Vagina (tissue), 2 donors: ENCODE measurements at regions not wholly inside any gene's neighbourhood (a gene's known extent, or its start where the extent isn't known, plus 50 kb on each side); places are given as distances from the start of the nearest gene placed in this dataset.

ENCODE experiments used
- DNase-seq, 2 donors: peaks; one replicate each; pipeline ENCODE4 v3.0.0-alpha.2; 2017; ENCODE audit errors: extremely low spot score in 2 of 2
- H3K27ac ChIP-seq: fragments of 200-600 bp; sonication (generic); one replicate; pipeline ENCODE4 v1.5.1; 2019
- H3K27me3 ChIP-seq: fragments of 200-600 bp; sonication (generic); one replicate; pipeline ENCODE4 v1.5.1; 2019
- H3K36me3 ChIP-seq, 2 donors: fragments of 200-600 bp; sonication (generic); one replicate each; pipeline ENCODE4 v1.5.1; 2017 to 2019
- H3K4me1 ChIP-seq: fragments of 200-600 bp; sonication (generic); one replicate; pipeline ENCODE4 v1.5.1; 2019
- H3K4me3 ChIP-seq, 2 donors: fragments of 200-600 bp; sonication (generic); 1 replicate in 1 of 2; 2 replicates in 1 of 2; pipeline ENCODE4 v1.5.1; 2016 to 2019
- H3K9me3 ChIP-seq: fragments of 200-600 bp; sonication (generic); one replicate; pipeline ENCODE4 v1.5.1; 2019
- POLR2A ChIP-seq, 2 donors: fragments of 450-650 bp; IDR thresholded peaks; one replicate each; pipeline ENCODE4 v1.6.1; 2017; ENCODE audit warnings: antibody characterized with exemption in 2 of 2, mild to moderate bottlenecking in 2 of 2, moderate library complexity in 2 of 2
- POLR2AphosphoS5 ChIP-seq, 2 donors: sonication (generic); formaldehyde crosslinking; IDR thresholded peaks; one replicate each; pipeline ENCODE4 v1.9.0; 2017; ENCODE audit warnings: antibody characterized with exemption in 2 of 2, mild to moderate bottlenecking in 2 of 2, low read depth in 1 of 2; ENCODE audit not compliant: insufficient read depth in 1 of 2
- intact Hi-C: fragments of 100-400 bp; cut with DNase I; formaldehyde crosslinking; loops from one replicate; pipeline ENCODE4 v1.15.1; 2023
- TF ChIP-seq, protein P1 (sequence below), 3 experiments: fragments of 450-650 bp in 2 of 3; fragments of 200-600 bp in 1 of 3; sonication (generic) in 1 of 3; IDR thresholded peaks; one replicate each; pipeline ENCODE4 v1.5.1; 2017 to 2019; ENCODE audit warnings: antibody characterized with exemption in 3 of 3, mild to moderate bottlenecking in 2 of 3, moderate library complexity in 2 of 3

GRCh38 chr1:166351676-166352075 lies 184.9 kb upstream of the FAM78B start:
- Histone ChIP-seq H3K9me3 (no peaks in the 10 kb centered on the region), H3K27me3 (no peaks in the 10 kb centered on the region), H3K4me3 (no peak overlapping the region), H3K4me1 (no peaks in the 10 kb centered on the region), H3K36me3 (no peaks in the 10 kb centered on the region), H3K27ac (no peak overlapping the region)
- no peak for DNase-seq
- no peak for TF ChIP-seq POLR2A (IDR thresholded peaks at IDR 0.05)
- TF ChIP-seq, protein P1, sequence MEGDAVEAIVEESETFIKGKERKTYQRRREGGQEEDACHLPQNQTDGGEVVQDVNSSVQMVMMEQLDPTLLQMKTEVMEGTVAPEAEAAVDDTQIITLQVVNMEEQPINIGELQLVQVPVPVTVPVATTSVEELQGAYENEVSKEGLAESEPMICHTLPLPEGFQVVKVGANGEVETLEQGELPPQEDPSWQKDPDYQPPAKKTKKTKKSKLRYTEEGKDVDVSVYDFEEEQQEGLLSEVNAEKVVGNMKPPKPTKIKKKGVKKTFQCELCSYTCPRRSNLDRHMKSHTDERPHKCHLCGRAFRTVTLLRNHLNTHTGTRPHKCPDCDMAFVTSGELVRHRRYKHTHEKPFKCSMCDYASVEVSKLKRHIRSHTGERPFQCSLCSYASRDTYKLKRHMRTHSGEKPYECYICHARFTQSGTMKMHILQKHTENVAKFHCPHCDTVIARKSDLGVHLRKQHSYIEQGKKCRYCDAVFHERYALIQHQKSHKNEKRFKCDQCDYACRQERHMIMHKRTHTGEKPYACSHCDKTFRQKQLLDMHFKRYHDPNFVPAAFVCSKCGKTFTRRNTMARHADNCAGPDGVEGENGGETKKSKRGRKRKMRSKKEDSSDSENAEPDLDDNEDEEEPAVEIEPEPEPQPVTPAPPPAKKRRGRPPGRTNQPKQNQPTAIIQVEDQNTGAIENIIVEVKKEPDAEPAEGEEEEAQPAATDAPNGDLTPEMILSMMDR (IDR thresholded peaks at IDR 0.05) = no peak
- TF ChIP-seq POLR2AphosphoS5 (IDR thresholded peaks at IDR 0.05; ENCODE audit: insufficient read depth in 1 of 2, low read depth in 1 of 2) = no peak
- intact Hi-C loops = no loop called here

GRCh38 chr1:166353213-166353612 lies 186.4 kb upstream of the FAM78B start:
- DNase-seq = no peak
- H3K4me1 ChIP-seq = no peaks in the 10 kb centered on the region
- H3K27me3 ChIP-seq = no peaks in the 10 kb centered on the region
- H3K4me3 ChIP-seq = no peak overlapping the region
- no peaks in the 10 kb centered on the region for H3K36me3 ChIP-seq
- TF ChIP-seq, protein P1 (IDR thresholded peaks at IDR 0.05) = no peak
- no peak for TF ChIP-seq POLR2A (IDR thresholded peaks at IDR 0.05)
- no peaks in the 10 kb centered on the region for H3K9me3 ChIP-seq
- no peak overlapping the region for H3K27ac ChIP-seq
- intact Hi-C loops = no loop called here

DNA sequence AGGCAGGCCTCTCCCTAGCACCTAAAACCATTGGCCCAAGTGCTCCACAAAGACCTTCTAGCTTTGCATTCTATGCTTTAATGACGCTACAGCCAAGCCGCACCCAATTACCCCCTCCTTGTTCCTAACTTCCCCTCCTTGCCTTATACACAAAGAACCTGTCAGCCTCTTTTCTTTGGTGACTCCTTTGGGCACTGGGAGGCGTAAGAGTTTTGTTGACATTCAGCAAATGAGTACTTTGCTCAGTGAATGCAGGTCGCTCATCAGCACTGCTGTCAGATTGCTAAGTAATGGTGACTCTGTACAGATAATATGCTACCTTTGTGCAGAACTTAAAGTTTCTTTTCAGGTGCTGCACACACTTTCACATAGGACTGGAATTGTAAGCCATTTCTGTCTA lies 187.6 kb upstream of the FAM78B start:
- H3K36me3 ChIP-seq = no peaks in the 10 kb centered on the region
- no peak overlapping the region for H3K27ac ChIP-seq
- TF ChIP-seq POLR2A (IDR thresholded peaks at IDR 0.05) (no peak), POLR2AphosphoS5 (IDR thresholded peaks at IDR 0.05; ENCODE audit: insufficient read depth in 1 of 2, low read depth in 1 of 2) (no peak)
- DNase-seq = no peak
- no peak overlapping the region for H3K4me3 ChIP-seq
- intact Hi-C loops = no loop called here
- H3K9me3 ChIP-seq = no peaks in the 10 kb centered on the region
- no peaks in the 10 kb centered on the region for H3K4me1 ChIP-seq
- no peaks in the 10 kb centered on the region for H3K27me3 ChIP-seq

GRCh38 chr1:166365081-166365480 lies 198.3 kb upstream of the FAM78B start:
- TF ChIP-seq POLR2A (IDR thresholded peaks at IDR 0.05) = no peak
- TF ChIP-seq POLR2AphosphoS5 (IDR thresholded peaks at IDR 0.05; ENCODE audit: insufficient read depth in 1 of 2, low read depth in 1 of 2) = no peak
- TF ChIP-seq, protein P1 (IDR thresholded peaks at IDR 0.05) = no peak
- no peaks in the 10 kb centered on the region for H3K4me1 ChIP-seq

GRCh38 chr1:166368030-166368429 lies 201.2 kb upstream of the FAM78B start:
- Histone ChIP-seq H3K4me3 (no peak overlapping the region), H3K36me3 (no peaks in the 10 kb centered on the region), H3K4me1 (no peaks in the 10 kb centered on the region), H3K27ac (no peak overlapping the region), H3K27me3 (no peaks in the 10 kb centered on the region), H3K9me3 (no peaks in the 10 kb centered on the region)
- no peak for DNase-seq
- intact Hi-C loops = no loop called here
- TF ChIP-seq POLR2AphosphoS5 (IDR thresholded peaks at IDR 0.05; ENCODE audit: insufficient read depth in 1 of 2, low read depth in 1 of 2) (no peak), POLR2A (IDR thresholded peaks at IDR 0.05) (no peak)
- TF ChIP-seq, protein P1 (IDR thresholded peaks at IDR 0.05) = no peak

More at GRCh38 chr1:166365081-166365480, 198.3 kb upstream of the FAM78B start:
- Histone ChIP-seq H3K4me3 (no peak overlapping the region), H3K27me3 (no peaks in the 10 kb centered on the region), H3K9me3 (no peaks in the 10 kb centered on the region), H3K27ac (no peak overlapping the region), H3K36me3 (no peaks in the 10 kb centered on the region)
- intact Hi-C loops = no loop called here
- DNase-seq = no peak

DNA sequence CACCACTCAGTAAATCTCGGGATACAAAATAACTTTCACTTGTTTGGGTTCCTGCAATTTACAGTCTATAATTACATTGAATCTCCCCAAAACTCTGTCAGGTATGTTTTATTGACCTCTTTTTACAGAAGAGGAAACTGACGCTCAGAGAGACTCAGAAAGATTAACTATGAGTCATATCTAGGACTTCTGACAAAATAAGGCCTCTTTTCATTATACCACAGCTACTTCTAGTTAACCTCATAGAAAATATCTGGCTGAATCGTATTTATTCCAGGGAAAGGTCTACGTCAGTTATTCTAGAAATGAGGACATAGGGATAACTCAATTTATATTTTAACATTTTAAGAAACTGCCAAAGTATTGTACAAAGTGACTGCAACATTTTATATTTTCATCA lies 211.1 kb upstream of the FAM78B start:
- H3K4me3 ChIP-seq = no peak overlapping the region
- no peaks in the 10 kb centered on the region for H3K27me3 ChIP-seq
- no peak overlapping the region for H3K27ac ChIP-seq
- H3K9me3 ChIP-seq = no peaks in the 10 kb centered on the region
- H3K4me1 ChIP-seq = no peaks in the 10 kb centered on the region
- no peak for DNase-seq
- intact Hi-C loops = no loop called here
- TF ChIP-seq, protein P1 (IDR thresholded peaks at IDR 0.05) = no peak
- TF ChIP-seq POLR2AphosphoS5 (IDR thresholded peaks at IDR 0.05; ENCODE audit: insufficient read depth in 1 of 2, low read depth in 1 of 2) = no peak
- TF ChIP-seq POLR2A (IDR thresholded peaks at IDR 0.05) = no peak
- H3K36me3 ChIP-seq = no peaks in the 10 kb centered on the region
